Activated T-cell treated with anti-CD3 and anti-CD28 coated beads for 1 hour (primary cell): ENCODE measurements at regions not wholly inside any gene's neighbourhood (a gene's known extent, or its start where the extent isn't known, plus 50 kb on each side); places are given as distances from the start of the nearest gene placed in this dataset.

Experiments
- DNase-seq: peaks from one replicate; pipeline ENCODE4 v3.0.0-alpha.2; 2020; ENCODE audit warnings: low read depth

DNA sequence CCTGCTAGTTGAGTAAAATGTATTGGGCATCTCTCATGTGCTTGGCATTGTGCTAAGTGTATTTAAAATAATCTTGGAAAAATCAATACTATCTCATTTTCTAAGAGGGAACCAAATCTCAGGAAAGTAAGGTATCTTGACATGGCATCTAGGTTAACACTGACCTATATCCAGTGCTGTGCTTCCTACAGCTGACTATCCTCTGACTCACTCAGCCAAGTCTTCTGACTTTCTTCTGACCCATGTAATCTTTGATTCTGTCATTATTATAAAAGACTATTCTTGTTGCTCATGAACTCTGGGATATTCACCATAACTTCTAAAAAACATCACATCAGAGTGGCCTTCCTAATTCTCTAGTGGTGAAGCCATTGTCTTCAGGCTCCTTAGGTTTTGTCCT is 304.1 kb upstream of the TENM4 start:
- DNase-seq = no peak

DNA sequence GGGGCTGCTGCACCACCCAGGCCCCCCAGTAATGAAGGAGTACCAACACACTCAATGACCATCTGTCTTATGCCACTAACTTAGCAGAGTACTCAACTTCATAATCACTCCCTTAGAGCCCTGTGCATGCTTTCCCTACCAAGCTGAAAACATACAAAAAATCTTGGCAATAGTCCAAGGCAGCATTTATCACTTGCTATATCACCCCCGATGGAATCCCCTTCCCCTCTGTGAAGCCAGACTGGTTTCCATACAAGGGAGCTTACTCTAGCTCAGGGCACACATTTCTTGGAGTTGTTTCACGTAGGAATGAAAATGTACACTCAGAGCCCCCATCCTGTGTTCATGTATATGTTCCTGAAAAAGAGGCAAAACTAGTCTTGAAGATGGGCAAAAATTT is 301.3 kb upstream of the TENM4 start:
- DNase-seq = no peak

DNA sequence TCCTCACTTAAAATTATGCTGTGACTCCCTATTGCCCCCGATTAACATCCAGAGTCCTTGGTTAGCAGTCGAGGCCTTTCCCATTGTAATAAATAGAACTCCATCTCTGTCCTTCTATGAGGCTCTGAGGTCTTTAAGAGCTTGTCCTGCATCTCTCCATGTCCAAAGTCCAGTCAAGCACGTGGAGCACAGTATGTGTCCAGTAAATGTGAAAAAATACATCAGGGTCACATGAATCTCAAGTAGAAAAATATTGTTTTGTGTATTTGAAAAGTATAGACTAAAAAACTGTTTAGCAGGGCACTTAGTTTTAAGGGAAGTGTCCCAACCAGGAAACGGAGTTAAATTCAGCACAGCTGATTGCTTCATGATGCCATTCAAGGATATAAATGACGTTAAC is 298.8 kb upstream of the TENM4 start:
- DNase-seq = no peak

DNA sequence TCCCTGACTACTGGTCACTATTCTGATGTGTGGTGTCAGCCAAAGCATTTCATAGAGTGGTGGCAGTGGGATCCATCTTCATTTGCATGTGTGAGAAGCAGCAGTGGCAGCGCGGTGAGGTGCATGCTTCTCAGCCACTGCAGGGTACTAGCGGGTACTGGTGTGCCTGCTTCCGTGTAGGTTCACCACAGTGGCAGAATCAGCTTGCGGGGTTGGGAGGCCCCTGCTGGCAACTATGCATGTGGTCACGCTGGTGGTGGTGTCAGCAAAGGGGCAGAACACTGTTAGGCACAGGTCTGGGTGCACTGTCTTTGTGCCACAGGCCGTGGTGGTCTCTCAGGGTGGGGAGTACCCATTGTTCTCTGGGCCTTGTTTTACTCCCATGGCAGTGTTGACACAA is 286.4 kb upstream of the TENM4 start:
- no peak for DNase-seq

DNA sequence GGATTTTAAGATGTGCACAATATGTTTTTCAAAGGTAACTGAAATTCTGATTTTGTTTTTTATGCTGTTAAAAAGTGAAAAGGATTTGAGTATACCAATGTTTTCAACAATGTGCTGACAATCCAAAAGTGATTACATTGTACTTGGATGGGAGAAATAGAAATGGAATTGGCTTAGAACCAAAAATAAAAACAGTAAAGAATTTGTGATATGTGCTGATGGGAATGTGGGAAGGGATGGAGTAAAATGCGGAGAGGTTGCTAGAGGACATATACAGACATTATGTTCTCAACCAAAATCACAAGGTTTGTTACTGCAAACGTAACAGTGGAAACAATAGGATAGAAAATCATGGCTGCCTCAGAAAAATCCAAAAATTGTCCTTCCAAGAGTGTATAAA is 279.3 kb upstream of the TENM4 start:
- DNase-seq = no peak

DNA sequence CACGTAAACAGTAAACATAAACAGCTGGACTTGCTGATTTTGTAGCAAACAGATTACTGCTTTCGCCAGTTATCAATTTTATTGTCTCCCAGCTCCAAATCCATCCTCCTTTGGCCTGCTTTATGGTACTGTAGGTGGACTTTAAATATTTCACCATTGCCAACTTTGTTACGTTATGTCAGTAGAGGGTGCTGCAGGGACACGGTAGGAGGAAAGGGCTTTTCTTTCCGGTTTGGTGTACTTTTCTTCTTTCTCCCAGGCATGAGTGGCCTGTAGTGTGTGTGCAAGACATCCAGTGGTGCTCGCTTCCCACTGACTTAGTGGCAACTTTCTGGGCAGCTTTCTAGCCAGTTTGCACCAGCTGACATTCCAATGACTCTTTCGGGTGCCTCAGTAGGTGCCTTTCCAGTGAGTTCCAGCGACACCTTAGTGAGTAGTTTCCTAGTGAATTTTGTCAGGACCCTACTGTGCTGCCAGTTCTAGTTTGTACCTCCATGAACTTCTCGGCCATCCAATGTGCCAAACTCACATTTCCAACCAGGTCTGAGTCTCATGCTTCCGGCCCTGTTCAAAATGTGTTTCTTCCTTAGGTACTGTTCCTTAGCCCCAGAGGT is 267.6 kb upstream of the TENM4 start:
- no peak for DNase-seq

- DNase-seq = no peak
These were observed 264.8 kb upstream of the TENM4 start for GRCh38 chr11:79705648-79706047.

DNA sequence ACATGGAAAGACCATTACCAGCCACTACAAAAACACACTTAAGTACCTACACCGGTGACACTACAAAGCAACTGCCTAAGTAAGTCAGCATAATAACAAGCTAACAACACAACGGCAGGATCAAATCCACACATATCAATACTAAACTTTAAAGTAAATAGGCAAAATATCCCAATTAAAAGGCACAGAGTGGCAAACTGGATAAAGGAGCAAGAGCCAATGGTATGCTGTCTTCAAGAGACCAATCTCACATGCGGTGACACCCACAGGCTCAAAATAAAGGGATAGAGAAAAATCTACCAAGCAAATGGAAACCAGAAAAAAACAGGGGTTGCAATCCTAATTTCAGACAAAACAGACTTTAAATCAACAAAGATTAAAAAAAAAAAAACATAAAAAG is 261.5 kb upstream of the TENM4 start:
- no peak for DNase-seq

- no peak for DNase-seq
These were observed 258.4 kb upstream of the TENM4 start for GRCh38 chr11:79699246-79699645.

DNA sequence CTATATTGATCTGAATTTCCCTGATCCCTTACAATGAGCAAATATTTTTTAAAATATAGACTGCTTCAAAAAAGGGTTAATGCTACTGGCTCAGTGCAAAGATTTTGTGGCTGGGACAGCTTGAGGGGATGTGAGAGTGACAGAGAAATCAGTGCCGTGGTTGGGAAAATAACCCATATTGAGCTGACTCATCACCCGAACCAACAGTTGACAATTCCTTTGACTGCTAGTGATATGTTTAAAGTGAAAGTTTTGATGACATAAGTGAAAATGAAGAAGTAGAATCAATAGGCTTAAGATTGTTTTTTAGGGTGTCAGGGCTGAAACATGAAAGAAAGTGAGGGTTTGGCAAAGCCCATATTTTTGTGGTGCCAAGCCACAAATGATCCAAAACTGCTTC is 257.1 kb upstream of the TENM4 start:
- no peak for DNase-seq

- DNase-seq = no peak
These were observed 253.5 kb upstream of the TENM4 start for GRCh38 chr11:79694368-79694767.

DNA sequence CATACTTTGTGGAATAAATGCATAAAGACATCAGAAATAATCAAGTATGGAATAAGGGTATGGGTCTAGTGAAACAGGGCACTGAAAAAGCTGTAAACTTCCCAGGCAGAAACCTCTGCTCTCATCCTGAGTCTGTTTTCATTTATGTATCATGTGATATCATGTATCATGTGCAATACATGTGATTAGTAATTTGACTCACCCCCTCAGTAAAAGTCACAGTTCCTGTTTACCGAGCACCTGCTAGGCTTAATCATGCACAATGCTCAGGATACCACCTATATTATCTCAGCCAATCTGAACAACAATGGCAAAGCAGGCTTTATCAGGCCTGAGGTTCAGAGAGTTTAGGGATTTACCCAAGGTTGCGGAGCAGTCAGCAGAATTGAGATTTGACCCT is 250.6 kb upstream of the TENM4 start:
- no peak for DNase-seq

- DNase-seq = no peak
These were observed 246.0 kb upstream of the TENM4 start for GRCh38 chr11:79686703-79687419.

- no peak for DNase-seq
These were observed 243.1 kb upstream of the TENM4 start for GRCh38 chr11:79683930-79684329.

- no peak for DNase-seq
These were observed 238.1 kb upstream of the TENM4 start for GRCh38 chr11:79678780-79679452.

DNA sequence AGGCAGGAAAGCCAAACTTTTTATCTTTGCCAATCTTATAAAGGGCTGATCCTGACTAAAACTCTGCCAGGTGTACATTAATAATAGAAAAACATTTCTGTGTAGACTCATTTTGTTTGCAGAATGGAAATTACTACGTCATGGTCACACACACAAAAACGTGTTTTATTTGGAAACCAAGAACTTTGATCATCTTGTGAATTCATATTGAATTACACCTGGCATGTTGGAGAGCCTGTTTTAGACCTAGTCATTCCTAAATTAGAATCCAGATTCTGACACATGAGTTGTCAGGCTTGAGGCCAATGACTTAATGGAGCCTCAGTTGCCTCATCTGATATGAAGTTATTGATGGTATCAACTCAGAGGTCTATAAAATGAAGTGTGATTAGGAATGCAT is 235.6 kb upstream of the TENM4 start:
- no peak for DNase-seq

- DNase-seq = no peak
These were observed 234.3 kb upstream of the TENM4 start for GRCh38 chr11:79675081-79675480.

DNA sequence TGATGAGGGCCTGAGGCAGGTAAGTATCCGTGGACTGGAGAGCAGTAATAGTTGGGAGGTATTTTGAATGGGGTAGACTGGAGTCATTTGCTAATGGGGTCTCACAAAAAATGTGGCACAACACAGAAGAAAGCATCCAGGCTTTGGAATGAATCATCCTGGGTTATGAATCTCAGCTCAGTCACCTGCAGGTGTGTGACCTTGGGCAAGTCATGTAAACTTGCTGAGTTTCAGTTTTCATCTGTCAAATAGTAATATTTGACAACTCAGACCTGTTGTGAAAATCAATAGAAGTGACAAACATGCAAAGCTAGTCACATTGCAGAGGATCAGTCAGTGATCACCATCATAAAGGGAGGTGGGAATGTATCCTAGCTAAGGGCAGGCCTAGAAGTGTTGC is 232.0 kb upstream of the TENM4 start:
- no peak for DNase-seq

- no peak for DNase-seq
These were observed 230.6 kb upstream of the TENM4 start for GRCh38 chr11:79671401-79671800.

DNA sequence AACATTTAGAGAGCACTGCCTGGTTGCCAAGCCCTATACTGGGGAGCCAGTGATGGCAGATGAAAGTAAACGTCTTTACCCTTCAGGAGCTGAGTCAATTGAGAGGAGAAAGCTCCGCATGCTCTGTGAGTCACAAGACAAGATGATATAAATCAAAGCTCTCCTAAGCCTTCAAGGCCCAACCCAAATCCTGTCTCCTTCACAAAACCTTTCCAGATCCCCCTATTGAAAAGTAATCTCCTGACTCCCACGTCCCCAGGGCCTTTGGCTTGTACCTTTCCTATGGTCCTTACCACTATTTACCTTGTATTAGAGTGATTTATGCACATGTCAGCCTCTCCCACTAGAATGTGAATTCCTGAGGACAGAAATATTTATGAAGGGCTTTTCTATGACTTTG is 230.1 kb upstream of the TENM4 start:
- no peak for DNase-seq

- no peak for DNase-seq
These were observed 227.7 kb upstream of the TENM4 start for GRCh38 chr11:79668575-79668974.

DNA sequence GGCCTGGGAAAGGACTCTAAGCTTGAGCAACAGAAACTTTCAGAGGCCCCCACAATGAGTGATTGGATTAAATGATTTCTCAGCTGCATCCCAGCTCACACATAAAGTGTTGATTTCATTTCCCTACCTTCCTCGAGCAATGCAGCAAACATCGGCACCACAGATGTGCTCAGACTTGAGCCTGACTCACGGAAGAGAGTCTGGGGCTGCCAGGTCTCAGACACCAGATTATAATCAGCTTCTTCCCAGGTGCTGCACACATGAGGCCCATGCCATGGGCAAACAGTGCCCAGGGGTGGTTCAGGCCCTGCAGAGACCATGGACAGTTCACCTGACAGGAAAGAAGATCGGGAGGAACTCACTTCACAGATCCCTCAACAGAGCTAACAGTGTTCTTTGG is 226.6 kb upstream of the TENM4 start:
- DNase-seq = no peak

DNA sequence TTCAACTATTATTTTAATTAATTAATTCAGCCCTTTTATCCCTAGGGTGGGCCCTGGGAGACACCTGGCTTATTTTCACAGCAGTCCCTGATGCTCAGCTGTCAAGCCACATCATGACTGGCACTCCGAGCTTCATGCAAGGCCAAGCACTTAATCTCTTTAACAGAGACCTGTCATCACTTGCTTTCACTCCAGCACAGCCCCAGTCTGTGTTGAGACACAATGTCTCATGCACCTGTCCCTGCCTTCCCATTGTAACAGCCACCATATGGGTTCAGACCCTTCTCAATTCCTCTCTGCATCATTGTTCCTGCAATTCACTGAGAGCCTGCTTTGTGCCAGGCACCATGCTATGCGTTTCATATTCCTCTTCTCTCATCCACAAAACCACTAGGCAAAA is 222.2 kb upstream of the TENM4 start:
- DNase-seq = no peak

GRCh38 chr11:79661373-79661772 is 220.5 kb upstream of the TENM4 start:
- no peak for DNase-seq
